Activated CD4-positive, alpha-beta T cell treated with anti-CD3 and anti-CD28 coated beads, Interleukin-2, amount 10 ng/mL, durations not matched to agents 7 days and 5 days (primary cell): ENCODE measurements at regions not wholly inside any gene's neighbourhood (a gene's known extent, or its start where the extent isn't known, plus 50 kb on each side); places are given as distances from the start of the nearest gene placed in this dataset.
"Not testable (repeated sequence)": the region's sequence is repeated elsewhere in the genome, so short reads cannot be mapped to it uniquely, and the experiment has no call there.

ENCODE experiments used
- CTCF ChIA-PET: fragments of 350-600 bp; sonication (Branson Sonifier 250); formaldehyde crosslinking; loops from one replicate; lab custom pipeline; 2021; ENCODE audit warnings: antibody characterized with exemption; lab: Charles Lee
- POLR2A ChIA-PET: fragments of 350-600 bp; sonication (Branson Sonifier 250); formaldehyde crosslinking; loops from one replicate; lab custom pipeline; 2021; ENCODE audit warnings: antibody characterized with exemption; lab: Charles Lee
- DNase-seq: peaks from one replicate; pipeline ENCODE4 v3.0.0-alpha.2; 2020
- H3K27ac Mint-ChIP-seq: one replicate; pipeline ENCODE4 v1.8.0; 2021; ENCODE audit warnings: mild to moderate bottlenecking, moderate library complexity, mixed read lengths
- H3K27me3 Mint-ChIP-seq: one replicate; pipeline ENCODE4 v1.8.0; 2021; ENCODE audit warnings: mixed read lengths
- H3K36me3 Mint-ChIP-seq: one replicate; pipeline ENCODE4 v1.8.0; 2021; ENCODE audit warnings: low read depth, mixed read lengths
- H3K4me1 Mint-ChIP-seq: one replicate; pipeline ENCODE4 v1.8.0; 2021; ENCODE audit warnings: mixed read lengths
- H3K4me3 Mint-ChIP-seq: one replicate; pipeline ENCODE4 v1.8.0; 2021; ENCODE audit warnings: mild to moderate bottlenecking, moderate library complexity, mixed read lengths
- H3K9me3 Mint-ChIP-seq: one replicate; pipeline ENCODE4 v1.8.0; 2021; ENCODE audit warnings: mixed read lengths

DNA sequence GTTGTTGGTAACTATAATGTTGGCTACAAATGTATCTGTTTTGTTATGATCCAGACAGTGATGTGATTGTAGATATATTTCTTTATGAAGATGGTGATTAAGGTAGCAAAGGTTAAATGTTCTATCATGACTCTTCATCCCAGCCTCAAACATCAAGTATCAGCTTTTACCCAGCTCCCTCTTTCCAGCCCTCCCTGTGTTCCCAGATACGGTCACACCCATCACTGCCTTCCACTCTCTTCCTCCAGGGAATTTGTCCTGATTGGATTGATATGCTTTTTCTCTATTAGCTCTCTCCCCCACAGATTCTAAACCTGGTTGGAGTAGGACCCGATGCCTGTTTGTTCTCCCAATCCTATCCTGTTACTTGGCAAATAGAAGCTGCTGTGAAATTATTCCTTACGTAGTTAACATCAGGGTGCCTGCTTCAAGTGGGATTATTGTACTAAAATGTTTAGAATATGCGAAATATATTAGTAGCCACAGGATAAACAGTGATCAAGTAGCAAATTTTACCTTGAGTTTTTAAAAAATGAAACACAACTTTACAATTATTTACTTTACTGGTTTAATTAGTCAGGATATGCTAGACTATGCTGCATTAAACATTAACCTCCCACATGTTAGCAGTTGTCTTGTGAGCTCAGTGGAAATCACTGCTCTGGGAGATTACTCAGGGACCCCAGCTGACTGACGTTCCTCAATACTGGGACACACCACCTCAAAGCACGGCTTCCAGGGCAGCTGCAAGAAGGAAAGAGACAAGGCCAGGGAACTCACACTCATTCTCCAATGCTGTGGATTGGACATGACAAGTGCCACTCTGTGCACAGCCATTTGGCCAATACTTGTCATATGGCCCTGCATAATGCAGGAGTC lies 165.3 kb downstream of the ALX1 start:
- CTCF ChIA-PET, result no interaction called here
- H3K27ac Mint-ChIP-seq, result no peak overlapping the region
- no peak overlapping the region for H3K4me3 Mint-ChIP-seq
- no peaks in the 10 kb centered on the region for H3K4me1 Mint-ChIP-seq
- H3K36me3 Mint-ChIP-seq, result no peaks in the 10 kb centered on the region
- POLR2A ChIA-PET, result no interaction called here
- H3K9me3 Mint-ChIP-seq, result no peaks in the 10 kb centered on the region
- H3K27me3 Mint-ChIP-seq, result no peaks in the 10 kb centered on the region
- no peak for DNase-seq

DNA sequence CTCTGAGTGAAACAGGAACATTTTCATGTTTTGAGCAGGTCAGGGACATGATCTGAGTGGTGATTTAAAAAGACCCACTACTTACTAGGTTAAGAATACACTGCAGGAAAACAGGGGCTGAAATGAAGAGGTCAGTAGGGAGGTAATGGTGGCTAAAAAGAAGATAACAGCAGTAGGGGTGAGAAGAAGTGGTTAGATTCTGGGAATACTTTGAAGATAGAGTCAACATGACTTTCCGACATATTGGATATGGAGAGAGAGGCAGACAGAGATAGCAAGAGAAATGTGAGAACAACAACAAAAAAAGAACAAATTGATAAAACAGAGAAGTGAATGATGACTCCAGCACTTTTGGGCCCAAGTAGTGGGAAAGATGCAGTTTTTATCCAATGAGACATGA lies 168.0 kb downstream of the ALX1 start:
- Mint-ChIP-seq H3K4me3 (no peak overlapping the region), H3K36me3 (no peaks in the 10 kb centered on the region), H3K4me1 (no peaks in the 10 kb centered on the region), H3K27ac (no peak overlapping the region), H3K27me3 (no peaks in the 10 kb centered on the region), H3K9me3 (no peaks in the 10 kb centered on the region)
- no peak for DNase-seq
- ChIA-PET CTCF (no interaction called here), POLR2A (no interaction called here)

DNA sequence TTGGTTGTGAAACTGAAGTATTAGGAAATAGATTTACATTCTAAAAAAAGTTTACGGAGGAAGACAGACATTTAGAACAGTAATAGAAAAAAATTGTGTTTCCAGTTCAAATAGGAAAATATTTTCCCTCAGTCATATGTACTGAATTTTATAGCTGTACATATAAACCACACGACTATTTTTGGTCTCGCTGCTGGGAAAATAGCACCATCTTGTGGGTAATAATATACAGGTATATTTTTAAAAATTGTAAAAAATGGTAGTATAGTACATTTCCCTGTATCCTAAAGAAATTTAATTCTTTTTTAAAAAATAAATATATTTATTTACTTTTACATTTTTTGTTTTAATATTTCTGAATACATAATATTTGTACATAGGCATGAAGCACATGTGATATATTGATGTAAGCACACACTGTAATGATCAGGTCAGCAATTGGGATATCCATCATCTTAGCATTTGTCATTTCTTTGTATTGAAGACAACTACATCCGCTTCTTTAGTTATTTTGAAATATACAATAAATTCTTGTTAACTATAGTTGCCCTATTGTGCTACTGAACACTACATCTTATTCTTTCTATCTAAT lies 168.6 kb downstream of the ALX1 start:
- no peak overlapping the region for H3K4me3 Mint-ChIP-seq
- no peaks in the 10 kb centered on the region for H3K4me1 Mint-ChIP-seq
- no peak for DNase-seq
- no peaks in the 10 kb centered on the region for H3K9me3 Mint-ChIP-seq
- no peaks in the 10 kb centered on the region for H3K27me3 Mint-ChIP-seq
- POLR2A ChIA-PET, result no interaction called here
- CTCF ChIA-PET, result no interaction called here
- H3K27ac Mint-ChIP-seq, result no peak overlapping the region
- H3K36me3 Mint-ChIP-seq, result no peaks in the 10 kb centered on the region

DNA sequence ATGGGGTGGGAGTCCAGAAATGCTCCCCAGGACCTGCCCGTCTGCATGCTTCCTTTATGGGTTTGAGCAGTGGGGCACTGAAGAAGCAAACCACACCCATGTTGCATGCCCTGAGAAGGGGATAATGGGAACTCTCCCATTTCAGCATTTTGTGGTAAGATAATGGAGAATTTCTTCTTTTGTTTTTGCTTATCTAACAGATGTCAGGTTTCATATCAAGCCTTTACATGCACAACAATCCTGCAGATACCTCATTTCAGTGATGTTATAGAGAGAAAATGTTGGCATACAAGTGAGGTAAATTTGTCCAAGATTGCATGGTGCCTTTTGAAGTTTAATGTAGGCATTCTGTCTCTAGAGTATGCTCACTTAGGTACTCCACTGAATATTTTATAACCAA lies 177.0 kb downstream of the ALX1 start:
- no peaks in the 10 kb centered on the region for H3K36me3 Mint-ChIP-seq
- H3K4me1 Mint-ChIP-seq, result no peaks in the 10 kb centered on the region
- DNase-seq, result no peak
- no peak overlapping the region for H3K27ac Mint-ChIP-seq
- no peaks in the 10 kb centered on the region for H3K9me3 Mint-ChIP-seq
- H3K27me3 Mint-ChIP-seq, result no peaks in the 10 kb centered on the region
- ChIA-PET POLR2A (no interaction called here), CTCF (interaction anchor here (0.6 kb wide), 1 partner anchor 20 kb away, joined by 4 read pairs; no protein-coding TSS in a partner anchor)
- no peak overlapping the region for H3K4me3 Mint-ChIP-seq

DNA sequence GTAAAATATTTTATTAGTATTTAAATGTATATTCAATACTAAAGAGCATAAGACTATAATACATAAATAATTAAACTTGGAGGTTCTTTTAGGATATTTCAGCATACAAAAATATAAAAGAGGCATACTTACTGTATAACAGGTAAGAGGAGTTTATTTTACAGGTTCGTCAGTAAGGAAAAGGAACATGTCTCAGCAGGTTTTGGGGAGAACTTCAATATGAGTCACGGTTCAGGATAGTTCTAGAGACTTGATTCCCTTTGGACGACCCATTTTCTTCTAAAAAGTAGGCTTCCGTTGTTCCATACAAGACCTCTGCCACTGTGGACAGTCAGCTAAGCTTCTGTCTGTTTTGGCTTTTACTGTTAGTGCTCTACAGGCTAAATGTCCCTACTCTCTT lies 181.1 kb downstream of the ALX1 start:
- H3K36me3 Mint-ChIP-seq, result no peaks in the 10 kb centered on the region
- H3K9me3 Mint-ChIP-seq, result no peaks in the 10 kb centered on the region
- no peak for DNase-seq
- no peak overlapping the region for H3K4me3 Mint-ChIP-seq
- no peak overlapping the region for H3K27ac Mint-ChIP-seq
- CTCF ChIA-PET, result no interaction called here
- POLR2A ChIA-PET, result no interaction called here
- no peaks in the 10 kb centered on the region for H3K27me3 Mint-ChIP-seq
- H3K4me1 Mint-ChIP-seq, result no peaks in the 10 kb centered on the region

DNA sequence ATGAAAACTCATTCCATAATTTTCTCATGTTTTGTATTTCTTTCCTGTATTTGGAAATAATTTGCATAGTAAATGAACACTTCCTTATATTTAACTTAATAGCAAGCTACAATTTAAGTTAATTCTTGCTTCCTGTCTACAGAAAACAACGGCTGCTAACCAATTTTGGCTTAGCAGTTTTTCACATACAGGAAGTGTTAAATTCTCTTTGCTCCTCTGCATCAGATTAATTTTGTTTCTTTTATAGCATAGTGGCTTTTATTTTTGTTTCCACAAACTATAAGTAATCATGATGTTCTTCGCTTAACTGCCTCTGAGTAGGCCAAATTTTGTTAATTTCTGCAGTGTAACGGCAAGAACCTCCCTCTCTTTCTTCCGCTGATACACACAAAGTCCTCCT lies 182.9 kb downstream of the ALX1 start:
- CTCF ChIA-PET, result no interaction called here
- POLR2A ChIA-PET, result no interaction called here
- Mint-ChIP-seq H3K27ac (no peak overlapping the region), H3K4me3 (no peak overlapping the region), H3K36me3 (no peaks in the 10 kb centered on the region), H3K4me1 (no peaks in the 10 kb centered on the region), H3K27me3 (no peaks in the 10 kb centered on the region), H3K9me3 (no peaks in the 10 kb centered on the region)
- no peak for DNase-seq

DNA sequence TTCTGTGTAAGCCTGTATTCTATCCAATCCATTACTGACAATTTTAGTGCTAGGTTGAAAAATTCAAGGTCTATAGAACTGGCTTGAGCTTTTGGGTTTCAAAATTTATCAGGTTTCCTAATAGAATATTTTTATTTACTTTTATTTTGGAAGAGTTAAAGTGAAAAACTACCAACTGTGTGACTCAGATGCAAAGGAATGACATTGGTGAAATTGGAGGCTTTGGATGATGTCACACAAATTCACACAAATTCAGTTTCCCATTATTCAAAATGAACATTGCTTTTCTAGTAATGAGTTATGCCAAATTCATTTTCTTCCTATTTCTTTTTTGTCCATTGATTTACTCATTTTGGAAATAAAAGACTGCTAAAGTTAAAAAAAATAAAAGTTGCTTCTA lies 186.9 kb downstream of the ALX1 start:
- H3K9me3 Mint-ChIP-seq, result no peaks in the 10 kb centered on the region

DNA sequence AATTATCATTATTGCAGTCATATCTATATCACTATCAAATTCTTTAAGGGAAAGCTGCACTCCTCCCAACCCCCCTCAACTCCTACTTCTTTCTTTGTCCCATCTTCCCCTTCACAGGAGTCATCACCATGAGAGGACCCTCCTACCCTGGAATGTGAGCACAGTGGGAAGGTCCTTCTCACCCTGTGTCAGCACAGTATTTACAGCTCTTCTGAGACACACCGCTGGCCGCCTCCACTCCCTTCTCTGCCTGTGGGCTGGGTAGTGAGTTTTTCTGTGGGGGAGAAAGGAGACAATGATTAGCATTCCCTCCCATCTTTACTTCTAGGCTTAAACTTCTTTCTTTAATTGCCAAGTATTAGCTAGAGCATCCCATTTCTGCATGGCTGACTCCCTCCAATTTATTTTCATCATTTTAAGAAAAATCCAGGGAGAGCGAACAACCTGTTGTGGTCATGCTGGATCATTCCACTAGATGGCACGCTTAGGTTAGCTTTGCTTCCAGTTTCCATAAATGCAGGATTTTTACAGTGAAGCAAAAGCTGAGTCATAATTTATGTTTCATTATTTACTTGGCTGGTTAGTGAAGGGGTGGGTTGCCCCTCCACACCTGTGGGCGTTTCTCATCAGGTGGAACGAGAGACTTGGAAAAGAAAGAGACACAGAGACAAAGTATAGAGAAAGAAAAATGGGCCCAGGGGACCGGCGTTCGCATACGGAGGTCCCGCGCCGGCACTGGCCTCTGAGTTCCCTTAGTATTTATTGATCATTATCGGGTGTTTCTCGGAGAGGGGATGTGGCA lies 188.5 kb downstream of the ALX1 start:
- no peaks in the 10 kb centered on the region for H3K9me3 Mint-ChIP-seq
- peak overlapping the region; percentile 64 for H3K4me3 Mint-ChIP-seq
- no peaks in the 10 kb centered on the region for H3K27me3 Mint-ChIP-seq
- ChIA-PET POLR2A (no interaction called here), CTCF (interaction anchor here (0.7 kb wide), 1 partner anchor 399 kb away, joined by 3 read pairs; no protein-coding TSS in a partner anchor)
- H3K36me3 Mint-ChIP-seq, result no peaks in the 10 kb centered on the region
- peaks cover 15% of the 10 kb centered on the region for H3K4me1 Mint-ChIP-seq
- peak; percentile 42 for DNase-seq
- peak overlapping the region; percentile 75 for H3K27ac Mint-ChIP-seq

More for the DNA sequence above, 186.9 kb downstream of the ALX1 start:
- ChIA-PET CTCF (interaction anchor here (1.3 kb wide), 1 partner anchor 400 kb away, joined by 3 read pairs; no protein-coding TSS in a partner anchor), POLR2A (no interaction called here)
- Mint-ChIP-seq H3K27me3 (no peaks in the 10 kb centered on the region), H3K4me3 (no peak overlapping the region), H3K36me3 (no peaks in the 10 kb centered on the region), H3K27ac (no peak overlapping the region), H3K4me1 (peaks cover 15% of the 10 kb centered on the region)
- no peak for DNase-seq

DNA sequence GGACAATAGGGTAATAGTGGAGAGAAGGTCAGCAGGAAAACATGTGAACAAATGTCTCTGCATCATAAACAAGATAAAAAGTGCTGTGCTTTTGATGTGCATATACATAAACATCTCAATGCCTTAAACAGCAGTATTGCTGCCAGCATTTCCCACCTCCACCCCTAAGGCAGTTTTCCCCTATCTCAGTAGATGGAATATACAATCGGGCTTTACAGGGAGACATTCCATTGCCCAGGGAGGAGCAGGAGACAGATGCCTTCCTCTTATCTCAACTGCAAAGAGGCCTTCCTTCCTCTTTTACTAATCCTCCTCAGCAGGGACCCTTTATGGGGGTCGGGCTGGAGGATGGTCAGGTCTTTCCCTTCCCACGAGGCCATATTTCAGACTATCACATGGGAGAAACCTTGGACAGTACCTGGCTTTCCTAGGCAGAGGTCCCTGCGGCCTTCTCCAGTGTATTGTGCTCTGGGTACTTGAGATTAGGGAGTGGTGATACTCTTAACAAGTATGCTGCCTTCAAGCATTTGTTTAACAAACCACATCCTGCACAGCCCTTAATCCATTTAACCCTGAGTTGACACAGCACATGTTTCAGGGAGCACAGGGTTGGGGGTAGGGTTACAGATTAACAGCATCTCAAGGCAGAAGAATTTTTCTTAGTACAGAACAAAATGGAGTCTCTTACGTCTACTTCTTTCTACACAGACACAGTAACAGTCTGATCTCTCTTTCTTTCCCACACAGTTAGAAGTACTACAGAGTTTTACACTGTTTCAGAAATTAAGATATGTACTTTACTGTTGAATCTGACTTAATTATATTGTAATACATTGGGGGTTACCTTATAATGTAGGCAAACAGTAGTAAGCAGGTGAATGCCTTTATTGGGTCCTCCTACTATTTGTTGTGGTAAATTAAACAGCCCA lies 189.4 kb downstream of the ALX1 start:
- peak; percentile 6 for DNase-seq
- Mint-ChIP-seq H3K4me1 (peaks cover 15% of the 10 kb centered on the region), H3K4me3 (peak overlapping the region; percentile 64), H3K27ac (peak overlapping the region; percentile 75)
- H3K36me3 Mint-ChIP-seq, H3K27me3 Mint-ChIP-seq, POLR2A ChIA-PET, H3K9me3 Mint-ChIP-seq: not testable (repeated sequence)
- CTCF ChIA-PET, result interaction anchor here (0.7 kb wide), 1 partner anchor 398 kb away, joined by 3 read pairs; no protein-coding TSS in a partner anchor

DNA sequence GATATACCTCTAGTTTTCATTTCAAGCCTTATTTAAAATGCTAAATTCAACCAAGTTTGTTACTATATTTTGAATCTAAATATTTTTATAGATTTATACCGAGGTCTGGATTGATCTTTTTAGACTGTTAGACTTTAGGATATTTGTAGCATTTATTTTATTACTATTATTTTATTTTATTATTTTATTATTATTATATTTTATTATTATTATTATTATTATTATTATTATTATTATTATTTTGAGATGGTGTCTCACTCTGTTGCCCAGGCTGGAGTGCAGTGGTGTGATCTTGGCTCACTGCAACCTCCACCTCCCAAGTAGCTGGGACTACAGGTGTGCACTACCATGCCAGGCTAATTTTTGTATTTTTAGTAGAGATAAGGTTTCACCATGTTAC lies 195.3 kb downstream of the ALX1 start:
- H3K4me3 Mint-ChIP-seq, H3K36me3 Mint-ChIP-seq, H3K27ac Mint-ChIP-seq, POLR2A ChIA-PET, DNase-seq, H3K4me1 Mint-ChIP-seq, H3K27me3 Mint-ChIP-seq, CTCF ChIA-PET, H3K9me3 Mint-ChIP-seq: not testable (repeated sequence)

DNA sequence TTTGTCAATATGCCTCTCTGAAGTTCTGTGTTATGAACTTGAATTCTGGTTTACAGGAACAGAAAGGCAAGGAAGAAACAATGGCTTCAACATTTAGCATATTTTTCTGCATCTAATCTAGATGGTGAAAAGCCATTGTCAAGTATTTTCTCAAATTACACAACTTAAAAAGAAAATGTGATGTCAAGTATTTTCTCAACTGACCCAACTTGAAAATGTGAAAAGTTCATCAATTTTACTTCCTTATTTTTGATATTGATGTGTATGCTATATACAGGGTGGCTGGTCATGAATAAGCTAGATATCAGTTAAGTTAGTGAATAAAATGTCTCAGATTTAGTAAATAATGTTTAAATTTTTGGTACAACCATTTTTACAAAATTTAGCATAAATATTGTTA lies 196.7 kb downstream of the ALX1 start:
- Mint-ChIP-seq H3K27ac (no peak overlapping the region), H3K36me3 (no peaks in the 10 kb centered on the region), H3K4me1 (no peaks in the 10 kb centered on the region), H3K27me3 (no peaks in the 10 kb centered on the region), H3K9me3 (no peaks in the 10 kb centered on the region), H3K4me3 (no peak overlapping the region)
- CTCF ChIA-PET, result no interaction called here
- DNase-seq, result no peak
- POLR2A ChIA-PET, result no interaction called here

DNA sequence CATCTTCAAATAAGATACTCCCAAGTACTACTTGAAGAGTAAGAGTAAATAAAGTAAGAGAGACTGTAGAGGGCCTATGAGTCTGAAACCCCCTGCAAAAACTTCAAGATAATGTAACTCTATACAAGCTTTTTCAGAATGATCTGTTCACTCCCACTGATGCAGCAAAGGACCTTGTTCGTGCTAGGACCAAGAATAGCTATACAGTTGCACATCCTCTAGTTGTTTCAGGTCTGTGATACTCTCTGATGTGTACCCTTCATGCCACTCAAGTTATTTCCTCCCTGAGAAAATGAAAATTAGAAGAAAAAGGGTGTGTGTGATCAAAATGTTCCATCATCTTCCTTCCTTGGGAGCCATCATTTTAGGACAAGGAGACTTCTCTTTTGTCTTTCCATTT lies 204.4 kb downstream of the ALX1 start:
- no peak overlapping the region for H3K27ac Mint-ChIP-seq
- POLR2A ChIA-PET, result no interaction called here

More for the DNA sequence above, 204.4 kb downstream of the ALX1 start:
- CTCF ChIA-PET, result no interaction called here
- H3K4me1 Mint-ChIP-seq, result no peaks in the 10 kb centered on the region
- no peaks in the 10 kb centered on the region for H3K27me3 Mint-ChIP-seq
- H3K36me3 Mint-ChIP-seq, result no peaks in the 10 kb centered on the region
- no peak overlapping the region for H3K4me3 Mint-ChIP-seq
- no peaks in the 10 kb centered on the region for H3K9me3 Mint-ChIP-seq
- DNase-seq, result no peak
